OCI-M1 (cell line): ENCODE measurements at regions not wholly inside any gene's neighbourhood (a gene's known extent, or its start where the extent isn't known, plus 50 kb on each side); places are given as distances from the start of the nearest gene placed in this dataset.
"Not testable (repeated sequence)": the region's sequence is repeated elsewhere in the genome, so short reads cannot be mapped to it uniquely, and the experiment has no call there.

Source experiments
- DNase-seq: peaks from one replicate; lab custom pipeline; 2025; lab: John Stamatoyannopoulos, UW

GRCh38 chr1:171397851-171398469 is 84.0 kb downstream of the FMO4 start:
- no peak for DNase-seq

GRCh38 chr1:171403393-171403792 is 81.9 kb upstream of the PRRC2C start:
- no peak for DNase-seq

- DNase-seq = no peak
Observed at GRCh38 chr1:171405391-171405714, 80.0 kb upstream of the PRRC2C start.

- DNase-seq = not testable (repeated sequence)
Observed at GRCh38 chr1:171413557-171413956, 71.8 kb upstream of the PRRC2C start.

- no peak for DNase-seq
Observed at GRCh38 chr1:171418546-171418945, 66.8 kb upstream of the PRRC2C start.

- no peak for DNase-seq
Observed at GRCh38 chr1:171420810-171421209, 64.5 kb upstream of the PRRC2C start.

GRCh38 chr1:171421413-171422020 is 63.8 kb upstream of the PRRC2C start:
- no peak for DNase-seq

- DNase-seq = no peak
Observed at GRCh38 chr1:171422511-171422910, 62.8 kb upstream of the PRRC2C start.

- no peak for DNase-seq
Observed at GRCh38 chr1:171424494-171424893, 60.8 kb upstream of the PRRC2C start.

GRCh38 chr1:171426645-171427044 is 58.7 kb upstream of the PRRC2C start:
- DNase-seq = no peak

- DNase-seq = no peak
Observed at GRCh38 chr1:171427852-171428471, 57.4 kb upstream of the PRRC2C start.

GRCh38 chr1:171429137-171429536 is 56.2 kb upstream of the PRRC2C start:
- no peak for DNase-seq

GRCh38 chr1:171431994-171432393 is 53.3 kb upstream of the PRRC2C start:
- DNase-seq = no peak

GRCh38 chr1:171432473-171432872 is 52.9 kb upstream of the PRRC2C start:
- no peak for DNase-seq

- DNase-seq = no peak
Observed at GRCh38 chr1:171433451-171433850, 51.9 kb upstream of the PRRC2C start.

GRCh38 chr1:171434717-171435346 is 50.5 kb upstream of the PRRC2C start:
- DNase-seq = peak; percentile 53
